ENCODE measurements at regions not wholly inside any gene's neighbourhood (a gene's known extent, or its start where the extent isn't known, plus 50 kb on each side); places are given as distances from the start of the nearest gene placed in this dataset.

DNA sequence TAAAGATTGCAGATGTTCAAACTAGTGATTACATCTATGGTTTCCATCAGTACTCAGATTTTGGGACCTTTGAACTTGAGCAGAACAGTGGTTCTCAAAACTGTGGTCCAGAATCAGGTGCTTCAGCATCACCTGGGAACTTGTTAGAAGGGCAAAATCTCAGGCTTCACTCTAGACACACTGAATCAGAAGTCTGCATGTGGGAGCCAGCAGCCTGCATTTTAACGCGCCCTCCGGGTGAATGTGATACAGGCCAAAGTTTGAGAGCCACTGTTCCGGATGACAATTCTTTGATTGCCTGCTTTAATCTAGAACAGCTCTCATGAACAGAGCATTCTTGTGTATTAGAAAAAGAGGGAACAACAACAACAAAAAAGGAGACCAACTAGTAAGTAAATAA lies 261.7 kb downstream of the GPD2 start:
- no peak for DNase-seq

DNA sequence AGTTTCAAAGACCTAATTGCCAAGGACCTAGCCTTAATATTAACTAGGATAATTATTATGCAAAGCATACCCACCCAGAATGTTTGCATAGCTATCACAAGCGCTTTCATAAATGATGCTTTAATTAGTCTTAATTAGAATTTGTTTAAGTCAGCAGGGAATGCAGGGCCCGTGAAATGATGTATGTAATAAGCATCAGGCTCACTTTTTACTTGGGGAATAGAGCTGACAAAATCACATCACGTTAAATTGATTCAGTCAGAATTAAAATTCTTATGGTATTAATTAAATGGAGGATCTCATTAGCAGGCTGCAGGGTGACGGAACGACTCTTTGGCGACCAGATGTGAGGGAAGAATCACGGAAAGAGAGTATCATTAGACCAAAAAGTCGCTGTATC lies 264.5 kb downstream of the GPD2 start:
- DNase-seq, result no peak

DNA sequence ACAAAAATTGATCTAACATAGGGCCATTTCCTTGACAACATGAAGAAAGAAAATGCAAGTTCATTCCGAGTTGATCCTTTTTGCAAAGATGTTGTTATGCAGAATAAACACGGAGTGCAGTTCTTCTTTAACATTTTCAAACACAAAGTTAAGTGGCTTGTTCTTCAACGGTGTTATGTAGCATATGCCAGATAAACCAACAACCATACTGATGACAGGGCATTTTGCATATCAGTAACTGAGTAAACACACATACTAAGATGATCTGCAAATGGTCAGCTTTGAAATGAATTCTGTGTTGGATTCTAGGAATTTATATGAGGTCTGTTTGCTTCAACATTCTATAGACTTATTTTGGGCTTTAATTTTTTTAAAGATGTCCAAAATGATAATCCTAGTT lies 266.4 kb downstream of the GPD2 start:
- DNase-seq, result no peak

DNA sequence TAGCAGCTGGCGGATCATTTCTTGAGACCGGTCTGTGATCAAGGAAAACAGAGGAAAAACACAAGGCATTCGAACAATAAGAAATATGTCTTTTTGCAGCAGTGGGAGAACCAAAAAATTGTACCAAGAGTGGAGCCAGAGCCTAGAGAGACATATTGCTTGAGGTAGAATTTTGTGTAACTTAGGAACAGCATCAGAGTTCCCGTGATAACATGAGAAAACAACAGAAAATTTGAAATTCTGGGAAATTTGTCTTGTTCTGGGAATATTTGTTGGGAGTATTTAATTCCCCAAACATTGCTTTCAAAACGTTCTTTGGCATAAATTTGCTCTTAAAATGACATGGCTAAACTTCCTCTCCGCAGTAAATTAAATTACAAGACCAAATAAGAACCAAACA lies 267.5 kb downstream of the GPD2 start:
- no peak for DNase-seq

DNA sequence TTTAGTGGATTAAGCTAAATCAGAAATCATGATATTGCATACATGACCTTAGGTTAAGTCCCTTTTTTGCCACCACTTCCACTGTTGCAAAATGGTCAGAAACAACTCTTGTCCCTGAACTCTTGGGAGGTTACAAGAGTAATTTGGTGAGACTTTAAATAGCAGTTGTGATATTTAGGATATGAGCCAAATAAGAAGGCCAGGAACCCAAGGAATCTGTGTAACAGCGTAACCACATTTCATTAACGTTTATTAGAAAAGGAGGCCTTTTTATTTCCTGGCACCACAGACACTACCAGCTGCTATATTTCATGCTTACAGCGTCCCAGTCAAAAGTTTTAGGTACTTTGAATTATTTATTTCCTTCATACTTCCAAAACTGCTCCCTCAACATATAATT lies 268.0 kb downstream of the GPD2 start:
- DNase-seq, result peak; percentile 44 to 49

DNA sequence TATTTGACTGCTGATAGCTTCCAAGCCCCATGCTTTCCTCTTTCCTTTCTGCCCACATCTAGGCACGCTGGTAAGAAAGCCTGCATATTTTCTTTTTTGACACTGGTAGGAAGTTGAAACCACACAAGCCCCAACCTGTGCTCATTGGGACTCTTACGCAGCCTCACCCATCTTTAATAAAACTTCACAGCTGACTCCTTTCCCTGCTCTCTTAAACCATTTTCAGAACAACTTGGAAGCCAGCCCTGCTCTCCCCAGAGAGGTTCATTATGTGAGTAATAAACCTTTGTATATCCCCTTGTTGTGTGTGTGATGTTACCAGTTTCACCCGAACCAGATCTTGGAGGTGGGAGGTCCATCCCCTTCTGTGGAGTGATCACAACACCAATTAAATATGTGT lies 268.4 kb downstream of the GPD2 start:
- DNase-seq, result peak; percentile 14 to 27

DNA sequence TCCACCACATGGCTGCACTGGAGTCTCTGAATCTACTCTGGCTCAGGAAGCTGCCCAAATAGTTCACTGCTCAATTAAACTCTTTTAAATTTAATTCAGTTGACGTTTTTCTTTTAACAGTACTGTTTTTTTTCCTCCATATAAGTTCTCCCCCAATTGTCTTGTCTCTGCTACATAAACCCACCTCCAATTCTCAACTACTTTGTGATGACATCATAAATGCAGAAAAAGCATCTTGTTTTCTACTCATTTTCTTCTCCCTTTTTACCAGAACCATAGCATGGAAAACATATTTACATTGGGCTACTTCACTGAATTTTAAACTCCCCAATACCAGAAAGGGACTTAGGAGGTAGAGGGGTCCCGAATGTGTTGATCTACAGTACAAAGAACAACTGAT lies 270.4 kb downstream of the GPD2 start:
- DNase-seq, result no peak

DNA sequence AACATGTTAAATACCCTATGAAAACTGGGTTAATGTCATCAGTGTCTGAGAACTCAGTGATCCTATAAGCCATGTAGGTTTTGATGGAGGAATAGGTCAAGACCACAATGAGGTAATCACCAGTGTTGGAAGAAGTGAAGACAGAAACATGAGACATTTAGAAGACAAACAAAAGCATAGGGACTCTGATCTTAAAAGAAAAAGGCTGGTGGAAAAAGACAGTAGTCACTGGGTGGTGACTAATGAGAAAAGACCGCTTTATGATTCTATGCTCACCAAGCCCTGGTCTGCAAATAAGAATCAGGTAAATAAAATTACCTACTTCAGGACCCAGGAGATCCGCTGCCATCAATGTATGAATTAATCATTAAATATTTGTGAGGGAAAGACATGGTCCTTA lies 271.9 kb downstream of the GPD2 start:
- no peak for DNase-seq

DNA sequence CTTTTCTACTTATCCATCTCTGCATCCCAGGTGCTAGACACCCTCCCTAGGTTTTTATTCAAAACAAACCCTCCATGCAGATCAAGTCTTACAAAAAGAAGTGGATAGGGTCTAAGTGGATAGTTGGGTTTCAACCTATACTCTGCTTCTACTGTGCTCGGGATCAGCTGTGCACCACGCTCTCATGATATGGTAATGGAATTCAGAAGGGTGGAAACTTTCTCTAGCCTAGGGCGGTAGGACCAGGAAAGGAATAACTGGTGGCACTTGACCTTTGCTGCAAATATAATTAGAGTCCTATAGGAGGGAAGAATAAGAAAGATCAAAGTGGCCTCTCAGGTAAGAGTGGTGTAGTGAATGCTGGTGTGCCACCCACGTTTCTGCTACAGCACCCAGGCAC lies 272.9 kb downstream of the GPD2 start:
- DNase-seq, result no peak

DNA sequence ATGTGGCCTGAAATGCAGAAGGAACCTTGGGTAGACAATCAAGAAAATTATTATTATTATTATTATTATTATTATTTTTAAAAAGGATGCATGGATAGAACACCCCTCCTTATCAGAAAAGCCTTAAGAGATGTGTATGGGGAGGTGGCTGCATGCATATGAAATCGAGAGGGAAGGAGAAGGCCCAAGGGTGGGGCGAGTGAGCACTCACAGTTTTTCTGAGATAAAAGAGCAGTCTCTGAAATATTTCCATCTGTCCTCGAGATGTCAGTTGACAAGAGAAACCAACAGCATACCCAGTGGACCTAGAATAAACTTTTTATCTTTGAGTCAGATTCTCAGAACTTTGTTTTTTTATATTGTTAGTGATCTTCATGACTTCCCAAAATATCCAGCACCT lies 282.9 kb downstream of the GPD2 start:
- no peak for DNase-seq

DNA sequence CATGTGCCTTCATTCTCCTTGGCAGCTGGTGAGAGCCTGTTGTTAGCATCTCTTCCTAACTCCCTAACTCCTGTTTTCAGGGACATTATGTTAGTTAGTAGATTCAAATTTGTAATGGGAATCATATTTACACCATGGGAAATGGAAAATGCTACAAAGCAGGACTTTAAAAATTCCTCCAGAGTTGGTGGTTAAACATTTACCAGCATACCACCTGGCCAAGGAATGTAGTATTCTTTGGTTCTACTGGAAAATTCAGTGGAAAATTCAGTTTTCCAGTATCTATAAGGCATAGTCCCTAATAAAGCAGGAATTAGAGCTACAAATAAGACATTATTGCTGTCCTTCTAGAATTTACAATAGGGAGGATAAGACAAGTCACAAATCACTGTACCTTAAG lies 291.7 kb downstream of the GPD2 start:
- DNase-seq, result no peak

DNA sequence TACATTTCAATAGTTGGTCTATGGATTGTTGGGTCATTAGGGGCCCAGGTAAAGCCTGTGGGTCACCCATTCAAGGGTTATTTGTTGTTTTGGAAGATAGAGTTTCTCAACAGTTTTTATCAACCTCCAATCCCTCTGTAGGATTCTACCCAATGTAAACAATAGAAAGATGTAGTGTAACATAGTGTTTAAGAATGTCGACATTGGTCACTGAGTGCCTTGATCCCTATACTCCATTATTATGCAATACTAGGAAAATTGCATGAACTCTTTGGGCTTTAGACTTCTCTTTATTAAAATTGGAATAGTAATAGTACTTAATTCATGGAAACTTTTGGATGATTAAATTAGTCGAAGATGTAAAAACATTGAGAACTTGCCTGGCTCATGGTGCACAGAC lies 292.1 kb downstream of the GPD2 start:
- DNase-seq, result no peak

DNA sequence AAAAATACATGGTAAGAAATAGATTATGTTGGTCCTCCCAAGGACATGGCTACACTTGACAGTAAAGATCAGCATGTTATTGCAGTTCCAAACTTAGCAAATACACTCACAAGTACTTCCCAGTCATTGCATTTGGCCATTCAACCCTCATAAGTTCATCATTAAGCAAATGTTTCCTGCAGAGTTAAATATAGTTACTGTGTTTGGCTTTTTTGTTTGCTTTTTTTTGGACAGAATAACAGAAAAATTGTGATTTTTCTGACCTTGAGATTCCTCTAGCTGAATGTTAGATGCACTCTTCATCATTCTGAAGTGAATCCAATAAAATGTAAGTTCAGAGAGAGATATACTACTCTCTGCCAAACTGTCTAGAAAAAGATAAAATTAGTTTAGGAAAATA lies 295.3 kb downstream of the GPD2 start:
- DNase-seq, result no peak

DNA sequence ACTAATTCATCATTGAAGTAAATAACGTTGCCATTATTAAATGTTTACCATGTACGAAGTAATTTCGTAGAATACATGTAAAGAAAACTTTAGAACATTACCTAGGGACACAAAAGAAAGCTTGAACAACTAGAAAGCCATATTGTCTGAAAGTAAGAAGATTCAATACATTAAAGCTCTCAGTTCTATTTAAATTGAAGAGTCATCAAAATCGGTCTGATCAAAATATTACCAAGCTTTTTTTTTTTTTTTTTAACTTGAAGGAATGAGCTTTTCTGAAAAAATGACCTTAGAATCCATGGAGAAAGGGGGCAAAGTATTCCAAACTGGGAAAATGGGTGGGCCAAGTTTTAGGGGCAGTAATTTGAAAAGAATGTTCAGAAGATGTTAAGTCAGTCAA lies 300.8 kb downstream of the GPD2 start:
- no peak for DNase-seq

DNA sequence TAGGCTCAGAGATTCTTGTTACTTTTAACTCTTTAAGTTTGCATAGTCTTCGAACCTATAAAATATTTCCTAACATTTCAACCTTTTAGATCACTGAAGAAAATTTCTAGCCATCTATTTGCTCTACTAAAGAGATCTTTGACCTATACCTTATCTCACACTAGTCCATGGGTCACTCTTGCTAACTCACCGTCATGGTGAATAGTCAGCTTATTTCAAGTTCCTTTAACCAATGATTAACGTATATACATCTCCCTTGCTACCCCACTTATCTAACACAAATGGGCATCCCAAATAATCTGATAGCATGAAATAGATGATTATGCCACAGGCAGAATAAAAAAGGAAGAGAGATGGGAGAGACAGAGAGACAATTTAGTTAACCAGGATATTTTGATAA lies 303.1 kb downstream of the GPD2 start:
- DNase-seq, result no peak

DNA sequence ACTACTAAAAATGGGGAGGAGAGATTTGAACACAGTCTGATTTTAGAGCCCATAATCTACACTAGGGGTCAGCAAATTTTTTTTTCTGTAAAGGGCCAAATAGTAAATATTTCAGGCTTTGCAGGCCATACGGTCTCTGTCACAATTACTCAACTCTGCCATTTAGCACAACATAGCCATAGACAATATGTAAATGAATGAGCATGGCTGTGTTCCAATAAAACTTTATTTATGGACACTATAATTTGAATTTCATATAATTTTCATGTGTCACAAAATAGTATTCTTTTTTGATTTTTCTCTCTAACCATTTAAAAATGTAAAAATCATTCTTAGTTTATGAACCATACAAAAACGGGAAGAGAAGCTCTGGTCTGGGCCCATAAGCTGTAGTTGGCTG lies 309.4 kb downstream of the GPD2 start:
- DNase-seq, result no peak

DNA sequence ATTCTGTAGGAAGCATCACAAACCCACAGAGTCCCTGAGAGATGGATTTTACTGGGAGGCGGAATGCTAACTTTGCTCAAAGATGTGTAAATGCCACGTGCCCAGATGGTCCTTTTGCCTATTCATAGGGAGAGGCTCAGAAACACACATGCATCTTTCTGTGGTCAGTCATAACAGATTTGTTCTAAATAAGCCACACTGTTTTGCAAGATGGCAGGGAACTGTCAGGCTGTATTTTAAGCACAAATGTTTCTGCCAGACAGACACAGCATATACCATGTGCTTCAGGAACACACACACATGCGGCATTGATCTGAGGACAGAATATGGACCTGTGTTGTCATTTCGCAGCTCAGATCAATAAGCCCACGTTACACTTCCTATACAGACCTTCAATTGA lies 312.0 kb downstream of the GPD2 start:
- no peak for DNase-seq

DNA sequence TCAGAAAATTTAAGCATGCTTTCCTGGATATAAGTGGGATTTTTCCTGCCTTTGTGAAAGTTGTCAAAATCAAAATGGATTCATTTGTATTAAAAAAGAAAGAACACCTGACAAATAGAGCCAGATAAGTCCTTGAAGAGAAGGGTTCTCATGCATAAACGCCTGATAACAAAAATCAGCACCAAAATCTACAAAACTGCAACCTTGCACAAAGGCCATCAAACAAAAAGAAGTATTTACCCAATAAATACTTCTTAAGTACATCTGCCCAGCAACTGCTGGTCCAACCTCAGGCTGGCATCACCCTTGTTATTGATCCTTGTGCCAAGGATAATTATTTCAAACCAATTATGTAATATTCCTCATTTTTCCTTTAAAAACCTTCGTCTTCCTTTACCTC lies 315.9 kb downstream of the GPD2 start:
- DNase-seq, result no peak

DNA sequence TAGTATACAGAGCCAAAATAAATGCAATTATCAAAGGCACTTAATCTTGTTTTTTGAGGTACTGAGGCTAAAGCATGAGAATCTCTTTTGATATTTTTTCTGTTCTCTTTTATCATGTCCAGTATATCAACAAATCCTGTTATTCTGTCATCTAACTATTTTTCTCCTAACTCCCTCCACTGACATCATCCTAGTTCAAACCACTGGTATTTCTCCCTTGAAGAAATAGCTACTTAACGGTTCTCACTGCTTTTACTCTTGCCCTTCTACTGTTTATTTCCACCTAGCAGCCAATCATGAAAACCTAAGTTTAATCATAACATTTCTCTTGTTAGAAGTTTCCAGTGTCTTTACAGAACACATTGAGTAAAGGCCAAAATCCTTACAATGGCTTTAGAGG lies 317.6 kb downstream of the GPD2 start:
- no peak for DNase-seq

DNA sequence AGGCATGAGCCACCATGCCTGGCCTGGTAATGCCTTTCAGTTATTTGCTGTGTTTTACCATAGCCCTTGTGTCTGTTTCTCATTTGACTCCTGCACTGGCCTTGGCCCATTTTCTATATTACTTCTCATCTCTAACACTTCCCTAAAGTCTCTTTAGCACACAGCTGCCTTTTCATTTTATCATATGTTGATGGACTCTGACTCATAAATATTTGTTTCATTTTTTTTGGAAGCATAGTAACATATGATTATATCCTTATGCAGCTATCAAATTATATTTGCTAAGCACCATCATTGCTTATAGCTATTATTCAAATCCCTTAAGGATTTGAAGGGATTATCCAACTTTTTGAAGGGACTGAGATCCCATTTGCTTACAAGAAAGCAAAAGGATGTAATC lies 320.3 kb downstream of the GPD2 start:
- no peak for DNase-seq

DNA sequence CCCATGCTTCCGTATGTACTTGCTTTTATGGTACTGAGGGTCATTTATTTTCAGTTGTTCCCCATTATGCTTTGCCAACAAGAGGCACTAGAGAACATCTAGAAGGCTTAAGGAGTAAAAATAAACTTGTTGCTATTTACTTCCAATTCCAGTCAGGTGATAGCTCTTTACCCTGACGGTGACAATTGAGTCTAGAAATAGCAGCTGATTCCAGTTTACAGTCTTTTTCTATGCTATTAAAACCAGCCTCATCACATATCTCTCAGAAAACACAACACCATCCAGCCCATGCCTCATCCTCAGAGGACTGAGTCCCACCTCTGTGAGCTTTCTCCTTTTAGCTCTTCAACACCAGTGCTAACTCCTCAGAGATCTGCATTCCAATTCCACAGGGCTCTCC lies 327.0 kb downstream of the GPD2 start:
- DNase-seq, result no peak

DNA sequence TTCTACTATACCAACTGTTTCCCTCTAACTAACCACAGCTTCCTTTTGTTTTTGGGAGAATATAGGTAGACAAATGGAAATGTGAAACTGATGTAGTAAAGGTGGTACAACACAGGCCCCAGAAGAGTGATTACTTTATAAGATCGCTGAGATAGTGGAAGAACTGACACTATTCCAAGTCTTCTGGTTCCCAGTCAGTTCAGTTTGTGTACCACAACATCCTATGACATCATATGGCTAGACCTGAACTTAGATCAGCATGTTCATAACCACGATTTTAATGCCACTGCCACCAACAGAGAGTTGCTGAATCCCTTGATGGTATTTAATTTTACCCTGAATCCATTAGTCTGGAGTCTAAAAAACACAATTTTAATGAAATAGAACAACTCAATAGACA lies 328.9 kb downstream of the GPD2 start:
- DNase-seq, result no peak

DNA sequence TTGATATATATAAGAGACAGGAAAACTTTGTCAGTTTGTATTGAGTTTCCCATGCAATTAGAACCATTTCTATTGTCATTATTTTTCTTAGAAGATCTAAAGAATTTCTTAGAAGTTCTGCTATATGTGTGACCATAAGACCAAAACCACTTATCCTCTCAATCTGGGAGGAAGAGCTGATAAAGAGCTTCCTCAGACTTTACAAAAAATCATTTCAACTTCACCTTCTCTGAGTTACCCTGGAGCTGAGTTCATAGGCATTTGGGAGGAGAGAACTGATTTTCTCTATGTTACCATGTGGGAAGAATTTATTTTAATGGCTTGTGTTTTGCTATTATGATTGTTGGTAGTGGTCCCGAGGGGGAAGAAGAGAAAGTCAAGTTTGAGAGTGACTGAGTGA lies 329.3 kb downstream of the GPD2 start:
- DNase-seq, result no peak

DNA sequence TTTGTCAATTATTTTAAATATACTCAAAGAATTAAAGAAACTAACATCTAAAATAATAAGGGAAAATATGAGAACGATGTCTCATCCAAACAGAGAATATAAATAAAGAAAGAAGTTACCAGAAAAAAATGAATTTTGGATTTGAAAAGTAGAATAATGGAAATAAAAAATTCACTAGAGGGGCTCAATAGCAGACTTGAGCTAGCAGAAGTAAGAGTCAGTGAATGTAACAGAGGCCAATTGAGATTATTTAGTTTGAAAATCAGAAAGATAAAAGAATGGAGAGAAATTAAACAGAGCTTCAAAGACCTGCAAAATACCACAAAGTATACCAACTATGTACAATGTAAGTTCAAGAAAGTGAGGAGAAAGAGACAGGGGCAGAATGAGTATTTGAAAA lies 333.6 kb downstream of the GPD2 start:
- DNase-seq, result no peak

DNA sequence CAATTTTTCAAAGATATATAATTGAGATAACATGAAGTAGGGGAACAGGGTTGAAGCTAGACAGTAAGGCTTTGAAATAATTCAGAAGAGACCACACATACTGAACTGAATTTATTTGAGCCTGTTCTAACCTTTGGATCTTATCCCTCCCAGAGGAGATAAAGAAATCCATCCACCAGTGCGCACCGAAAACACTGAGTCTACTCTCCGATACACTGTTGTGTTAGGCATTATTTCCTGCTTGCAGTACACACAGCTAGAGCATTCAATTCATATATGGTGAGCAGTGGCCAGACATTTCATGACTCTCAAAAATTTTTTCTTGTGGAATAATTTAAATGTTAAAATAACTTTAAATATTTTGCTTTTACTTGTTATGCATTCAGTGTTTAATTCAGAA lies 342.7 kb downstream of the GPD2 start:
- DNase-seq, result no peak
